Activated B cell treated with CpG ODN at 0.5 μM for 24 hours (primary cell): ENCODE measurements at regions not wholly inside any gene's neighbourhood (a gene's known extent, or its start where the extent isn't known, plus 50 kb on each side); places are given as distances from the start of the nearest gene placed in this dataset.

Source experiments
- ATAC-seq: fragments of 200-7000 bp; cut with Tn5 transposase; one replicate; pipeline ENCODE4 v1.10.0; 2021; ENCODE audit warnings: low read depth, mild to moderate bottlenecking, moderate library complexity
- CTCF ChIA-PET: fragments of 350-600 bp; sonication (Branson Sonifier 250); formaldehyde crosslinking; loops from one replicate; lab custom pipeline; 2021; ENCODE audit warnings: antibody characterized with exemption; lab: Charles Lee
- POLR2A ChIA-PET: fragments of 350-600 bp; sonication (Branson Sonifier 250); formaldehyde crosslinking; loops from one replicate; lab custom pipeline; 2021; ENCODE audit warnings: antibody characterized with exemption; lab: Charles Lee
- DNase-seq: peaks from one replicate; pipeline ENCODE4 v3.0.0; 2022
- H3K27ac Mint-ChIP-seq: one replicate; pipeline ENCODE4 v1.8.0; 2020; ENCODE audit warnings: mixed read lengths
- H3K27me3 Mint-ChIP-seq: one replicate; pipeline ENCODE4 v1.8.0; 2021; ENCODE audit warnings: mixed read lengths
- H3K36me3 Mint-ChIP-seq: one replicate; pipeline ENCODE4 v1.8.0; 2021; ENCODE audit warnings: low read depth, mixed read lengths
- H3K4me1 Mint-ChIP-seq: one replicate; pipeline ENCODE4 v1.8.0; 2021; ENCODE audit warnings: mixed read lengths
- H3K4me3 Mint-ChIP-seq: one replicate; pipeline ENCODE4 v1.8.0; 2020; ENCODE audit warnings: mild to moderate bottlenecking, mixed read lengths
- H3K9me3 Mint-ChIP-seq: one replicate; pipeline ENCODE4 v1.8.0; 2020; ENCODE audit warnings: mixed read lengths
- CTCF ChIP-seq: fragments of 200-600 bp; IDR thresholded peaks from one replicate; pipeline ENCODE4 v1.8.0; 2022; ENCODE audit warnings: antibody characterized with exemption, mild to moderate bottlenecking
- intact Hi-C: fragments of 100-400 bp; cut with micrococcal nuclease; formaldehyde crosslinking; loops from one replicate; pipeline ENCODE4 v1.15.1; 2024

DNA sequence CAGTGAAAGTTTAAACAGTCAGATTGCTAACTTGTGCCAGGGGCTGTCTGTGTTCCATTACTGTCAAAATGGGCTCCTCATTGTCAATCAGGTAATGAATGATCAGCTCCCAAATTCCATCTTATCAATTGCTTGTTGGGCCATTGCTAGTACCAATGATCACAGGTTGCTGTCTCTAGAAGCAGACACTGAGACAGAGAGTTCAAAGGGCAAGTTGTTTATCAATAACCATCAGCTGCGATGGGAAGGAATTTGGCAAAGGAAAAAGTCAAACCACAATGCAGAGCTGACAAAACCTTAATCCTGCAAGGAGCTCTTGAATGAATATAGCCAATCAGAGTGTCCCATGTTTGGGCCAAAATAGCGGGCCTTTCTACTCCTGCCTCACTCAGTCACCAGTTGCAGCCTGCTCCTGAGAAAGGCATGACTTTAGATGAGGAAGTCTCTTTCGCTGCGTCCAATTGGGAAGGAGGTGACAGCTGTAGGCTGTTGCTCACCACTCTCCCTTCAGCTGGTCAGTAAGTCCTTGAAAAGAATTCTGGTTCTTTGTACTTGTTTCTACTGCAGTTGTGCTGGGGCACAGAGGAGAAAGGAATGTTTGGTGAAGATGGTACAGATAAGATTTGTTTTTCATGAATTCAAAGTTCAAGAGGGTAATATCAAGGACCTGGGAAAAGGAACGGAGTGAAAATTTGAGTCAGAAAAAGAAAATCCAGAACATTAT is 179.2 kb upstream of the PDE3A start:
- ATAC-seq (no peak), DNase-seq (no peak)
- intact Hi-C loops: no loop called here
- Mint-ChIP-seq H3K27me3 (no peaks in the 10 kb centered on the region), H3K9me3 (peaks cover 3% of the 10 kb centered on the region), H3K4me3 (no peak overlapping the region), H3K4me1 (no peaks in the 10 kb centered on the region), H3K36me3 (no peaks in the 10 kb centered on the region), H3K27ac (no peak overlapping the region)
- CTCF ChIA-PET: no interaction called here
- POLR2A ChIA-PET: no interaction called here
- TF ChIP-seq CTCF: no peak

DNA sequence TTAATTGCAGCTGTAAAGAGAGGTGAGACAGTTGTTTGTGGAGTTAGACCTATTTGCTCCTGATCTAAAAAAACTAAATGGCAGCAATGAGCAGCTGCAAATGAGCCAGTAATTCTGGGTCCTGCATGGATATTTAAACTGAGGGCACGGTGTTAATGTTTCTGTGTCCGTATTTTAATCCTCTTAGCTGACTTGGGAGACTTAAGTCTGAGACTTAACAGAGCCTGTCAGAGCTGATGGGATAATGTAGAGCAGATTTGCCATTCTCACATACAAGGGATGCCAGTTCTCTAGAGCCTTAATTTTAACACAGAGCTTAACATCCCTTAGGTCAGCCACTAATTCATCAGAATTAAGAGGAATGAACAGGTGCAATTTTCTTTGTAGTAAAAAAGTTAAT is 178.6 kb upstream of the PDE3A start:
- POLR2A ChIA-PET: no interaction called here
- no peak for TF ChIP-seq CTCF
- peaks cover 3% of the 10 kb centered on the region for H3K9me3 Mint-ChIP-seq
- ATAC-seq: no peak
- H3K4me1 Mint-ChIP-seq: no peaks in the 10 kb centered on the region
- intact Hi-C loops: no loop called here
- no peaks in the 10 kb centered on the region for H3K36me3 Mint-ChIP-seq
- H3K27me3 Mint-ChIP-seq: no peaks in the 10 kb centered on the region
- no peak overlapping the region for H3K27ac Mint-ChIP-seq
- CTCF ChIA-PET: no interaction called here
- H3K4me3 Mint-ChIP-seq: no peak overlapping the region
- no peak for DNase-seq

GRCh38 chr12:20194171-20194570 is 174.2 kb upstream of the PDE3A start:
- POLR2A ChIA-PET: no interaction called here
- Mint-ChIP-seq H3K9me3 (peaks cover 8% of the 10 kb centered on the region), H3K4me1 (no peaks in the 10 kb centered on the region), H3K36me3 (no peaks in the 10 kb centered on the region), H3K4me3 (no peak overlapping the region), H3K27me3 (no peaks in the 10 kb centered on the region), H3K27ac (no peak overlapping the region)
- no peak for DNase-seq
- no peak for ATAC-seq
- intact Hi-C loops: no loop called here
- TF ChIP-seq CTCF: no peak
- CTCF ChIA-PET: no interaction called here

GRCh38 chr12:20196767-20197166 is 171.6 kb upstream of the PDE3A start:
- POLR2A ChIA-PET: no interaction called here
- no peak for TF ChIP-seq CTCF
- H3K4me3 Mint-ChIP-seq: no peak overlapping the region
- no peaks in the 10 kb centered on the region for H3K4me1 Mint-ChIP-seq
- no peaks in the 10 kb centered on the region for H3K36me3 Mint-ChIP-seq
- H3K9me3 Mint-ChIP-seq: peaks cover 8% of the 10 kb centered on the region
- no peak overlapping the region for H3K27ac Mint-ChIP-seq
- DNase-seq (no peak), ATAC-seq (no peak)
- H3K27me3 Mint-ChIP-seq: no peaks in the 10 kb centered on the region
- intact Hi-C loops: no loop called here
- CTCF ChIA-PET: no interaction called here

GRCh38 chr12:20197411-20197810 is 170.9 kb upstream of the PDE3A start:
- no peaks in the 10 kb centered on the region for H3K27me3 Mint-ChIP-seq
- no peak overlapping the region for H3K4me3 Mint-ChIP-seq
- no peak for TF ChIP-seq CTCF
- no peaks in the 10 kb centered on the region for H3K36me3 Mint-ChIP-seq
- DNase-seq (no peak), ATAC-seq (no peak)
- CTCF ChIA-PET: no interaction called here
- POLR2A ChIA-PET: no interaction called here
- no peaks in the 10 kb centered on the region for H3K4me1 Mint-ChIP-seq
- H3K27ac Mint-ChIP-seq: no peak overlapping the region
- intact Hi-C loops: no loop called here
- H3K9me3 Mint-ChIP-seq: peaks cover 8% of the 10 kb centered on the region
